DMS114 treated with DMSO at 0.1 percent for 48 hours (cell line): ENCODE measurements at regions not wholly inside any gene's neighbourhood (a gene's known extent, or its start where the extent isn't known, plus 50 kb on each side); places are given as distances from the start of the nearest gene placed in this dataset.

Experiments
- DNase-seq: peaks from one replicate; lab custom pipeline; 2025; ENCODE audit not compliant: unreplicated experiment; lab: John Stamatoyannopoulos, UW

DNA sequence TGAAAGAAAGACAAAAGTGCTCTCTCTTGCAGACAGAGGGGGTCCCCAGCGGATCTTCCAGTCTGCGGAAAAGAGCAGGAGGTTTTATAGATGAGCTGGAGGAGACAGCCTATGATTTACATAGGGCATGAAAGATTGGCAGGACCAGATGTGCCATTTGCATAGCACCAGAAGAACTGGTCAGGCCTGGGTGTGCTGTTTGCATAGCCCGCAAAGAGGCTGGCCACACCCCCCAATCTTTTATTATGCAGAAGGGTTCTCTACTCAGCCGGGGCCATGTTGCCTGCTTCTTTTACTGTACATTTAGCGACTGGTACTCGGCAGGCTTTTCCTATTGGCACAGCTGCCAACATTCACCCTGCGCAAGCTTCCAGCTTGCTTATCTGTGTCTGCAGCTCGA, 317.6 kb downstream of the GALR1 start:
- DNase-seq: no peak

DNA sequence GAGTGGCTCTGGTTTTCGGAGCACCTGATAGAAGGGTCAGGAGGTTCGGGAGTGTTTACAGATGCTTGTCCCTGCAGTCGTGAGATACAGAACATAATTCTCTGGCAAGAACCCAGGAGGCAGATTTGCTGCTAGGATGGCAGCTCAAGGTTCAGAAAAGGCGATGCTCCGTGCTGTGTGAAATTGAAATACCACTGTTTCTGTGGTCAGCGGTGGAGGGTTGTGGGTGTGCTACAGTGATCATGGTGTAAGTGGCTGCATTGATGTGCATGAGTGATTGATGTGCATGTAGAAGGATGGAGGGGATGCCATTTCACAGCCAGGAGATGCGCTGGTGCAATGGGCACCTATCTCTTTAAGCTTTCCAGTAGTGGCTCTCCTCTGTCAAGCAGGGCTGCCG, 322.1 kb downstream of the GALR1 start:
- no peak for DNase-seq

DNA sequence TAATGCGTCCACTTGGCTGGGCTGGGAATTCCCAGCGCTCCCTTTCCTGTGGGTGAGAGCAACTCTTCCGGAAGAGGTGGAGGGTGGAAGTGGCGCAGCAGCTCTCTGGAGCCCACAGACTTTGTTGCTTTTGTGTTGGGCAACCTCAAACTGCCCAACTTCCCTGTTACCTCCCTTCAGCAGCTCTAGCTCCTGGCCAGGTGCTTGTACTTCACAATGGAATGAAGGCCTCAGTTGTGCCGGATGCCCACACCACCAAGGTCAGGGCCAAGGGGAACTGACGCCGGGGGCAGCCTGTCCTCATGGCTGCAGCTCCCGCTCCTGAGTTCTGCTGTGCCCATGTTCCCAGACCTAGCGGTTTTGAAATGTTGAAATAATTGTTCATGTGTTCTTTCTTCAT, 322.9 kb downstream of the GALR1 start:
- DNase-seq: no peak

GRCh38 chr18:77573571-77573970, 323.9 kb downstream of the GALR1 start:
- no peak for DNase-seq

DNA sequence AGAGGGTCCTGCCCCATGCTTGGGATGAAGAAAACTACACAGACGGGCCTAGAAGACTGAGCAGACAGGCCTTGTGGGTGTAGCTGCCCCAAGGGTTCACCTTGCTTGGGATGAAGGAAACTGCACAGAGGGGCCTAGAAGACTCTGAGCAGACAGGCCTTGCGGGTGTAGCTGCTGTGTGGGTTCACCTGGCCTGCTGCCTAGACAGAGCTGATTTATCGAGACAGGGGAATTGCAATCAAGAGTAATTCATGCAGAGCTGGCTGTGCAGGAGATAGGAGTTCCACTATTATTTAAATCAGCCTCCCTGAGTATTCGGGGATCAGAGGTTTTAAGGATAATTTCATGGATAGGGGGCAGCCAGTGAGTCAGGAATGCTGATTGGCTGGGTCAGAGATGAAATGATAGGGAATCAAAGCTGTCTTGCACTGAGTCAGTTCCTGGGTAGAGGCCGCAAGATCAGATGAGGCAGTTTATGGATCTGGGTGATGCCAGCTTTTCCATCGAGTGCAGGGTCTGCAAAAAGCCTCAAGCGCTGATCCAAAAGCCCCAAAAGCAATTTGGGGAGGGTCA, 341.4 kb downstream of the GALR1 start:
- no peak for DNase-seq

DNA sequence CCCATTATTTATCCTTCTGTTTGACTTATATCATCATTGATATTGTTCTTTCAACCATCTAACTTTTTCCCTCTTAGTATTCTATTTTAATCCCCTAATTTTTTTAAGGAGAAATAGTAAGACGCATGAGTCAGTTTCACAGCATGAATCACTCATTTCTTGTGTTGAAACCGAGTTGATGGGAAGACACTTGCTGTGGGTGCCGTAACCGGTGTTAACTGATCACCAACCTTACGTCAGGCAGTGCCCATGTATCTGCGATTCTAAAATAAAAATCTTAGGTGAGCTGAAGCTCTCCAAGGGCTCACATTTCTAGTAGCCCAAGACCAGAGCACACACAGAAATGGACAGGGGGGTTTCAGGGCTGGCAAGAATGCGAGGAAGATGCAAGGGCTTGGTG, 348.1 kb downstream of the GALR1 start:
- no peak for DNase-seq

DNA sequence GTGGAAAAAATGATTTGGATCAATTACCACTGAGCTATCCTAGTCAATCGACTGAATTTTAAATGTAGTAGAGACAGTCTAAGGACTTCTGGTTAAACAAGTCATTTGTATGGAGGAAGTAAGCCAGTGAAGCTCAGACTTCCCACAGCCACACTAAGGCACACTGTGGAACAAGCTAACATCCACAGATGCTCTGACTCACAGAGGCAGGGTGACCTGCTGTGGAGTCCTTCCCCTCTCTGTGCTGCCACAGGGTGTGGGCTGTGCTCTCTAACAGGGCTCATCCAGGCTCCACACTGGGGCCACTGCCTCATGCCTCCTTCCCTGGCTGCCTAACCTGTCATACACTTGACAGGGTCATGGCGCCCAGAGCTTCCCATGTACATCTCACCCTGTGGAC, 351.0 kb downstream of the GALR1 start:
- no peak for DNase-seq

GRCh38 chr18:77601567-77601966, 351.9 kb downstream of the GALR1 start:
- no peak for DNase-seq

GRCh38 chr18:77607087-77607486, 357.4 kb downstream of the GALR1 start:
- no peak for DNase-seq

DNA sequence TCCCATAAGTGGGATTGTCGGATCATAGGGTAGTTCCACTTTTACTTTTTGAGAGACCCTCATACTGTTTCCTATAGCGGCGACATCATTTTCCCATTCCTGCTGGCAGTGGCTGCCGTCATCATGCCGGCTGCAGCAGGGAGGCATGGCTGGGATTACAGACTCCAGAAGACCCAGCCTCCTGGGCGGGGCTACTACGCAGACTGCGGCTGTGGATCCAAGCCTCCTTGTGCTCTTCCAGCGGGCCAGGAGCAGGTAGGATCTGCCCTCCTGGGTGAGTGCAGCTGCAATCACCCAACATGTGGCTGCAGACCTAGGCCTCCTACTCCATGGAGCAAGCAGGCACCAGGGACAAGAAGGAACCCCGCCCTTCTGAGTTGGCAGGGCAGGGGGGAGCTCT, 359.2 kb downstream of the GALR1 start:
- no peak for DNase-seq

GRCh38 chr18:77617694-77618093, 368.0 kb downstream of the GALR1 start:
- DNase-seq: no peak

GRCh38 chr18:77619525-77619924, 369.9 kb downstream of the GALR1 start:
- DNase-seq: no peak

DNA sequence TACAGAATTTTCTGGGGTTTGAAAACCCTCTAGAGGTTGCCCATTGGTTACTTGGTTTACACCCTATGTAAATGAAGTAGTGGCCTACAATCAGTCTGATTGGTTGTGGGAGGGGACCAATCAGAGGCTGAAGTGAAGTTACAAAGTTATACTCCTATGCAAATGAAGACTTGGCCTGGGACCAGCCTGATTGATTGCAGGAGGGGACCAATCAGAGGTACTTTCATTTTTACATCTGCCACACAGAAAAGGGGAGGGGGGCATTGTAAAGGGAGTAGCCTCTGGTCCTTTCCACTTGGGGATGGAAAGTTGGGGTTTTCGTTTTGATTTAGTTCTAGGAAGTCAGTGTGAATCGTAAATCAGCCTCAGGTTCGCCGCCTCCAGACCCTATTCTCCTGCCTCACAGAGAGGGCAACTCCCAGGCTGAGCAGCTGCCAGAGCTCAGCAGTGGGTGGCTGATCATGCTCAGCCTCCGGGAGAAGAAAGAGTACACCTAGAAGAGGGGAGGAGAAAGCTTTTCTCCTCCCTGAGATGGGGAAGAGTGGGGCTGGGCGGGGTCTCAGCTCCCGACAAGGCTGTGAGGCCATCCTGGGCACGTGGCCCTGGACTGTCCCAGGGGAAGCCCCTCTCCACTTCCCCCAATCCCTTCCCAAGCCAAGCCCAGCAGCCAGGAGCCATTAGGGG, 372.5 kb downstream of the GALR1 start:
- no peak for DNase-seq

DNA sequence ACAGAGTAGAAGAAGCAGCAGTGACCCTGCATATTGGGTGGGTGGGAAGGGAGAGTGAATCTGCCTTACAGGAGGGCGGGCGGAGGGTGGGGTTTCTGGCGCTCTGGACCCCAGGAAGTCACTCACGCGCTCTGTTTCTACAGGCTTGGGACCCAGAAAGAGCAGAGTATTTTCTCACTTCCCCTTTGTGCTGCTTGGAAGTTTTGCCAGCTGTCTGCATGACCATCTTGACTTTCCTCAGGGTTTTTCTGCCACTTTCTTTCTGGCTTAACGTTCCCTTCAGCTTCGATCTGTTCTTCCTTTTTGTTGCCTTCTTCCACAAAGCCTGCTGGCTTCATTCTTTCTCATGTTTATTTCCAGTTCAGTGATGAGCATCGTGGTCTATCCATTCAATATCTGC, 383.1 kb downstream of the GALR1 start:
- DNase-seq: no peak

GRCh38 chr18:77634494-77634893, 384.8 kb downstream of the GALR1 start:
- no peak for DNase-seq

GRCh38 chr18:77635451-77635850, 385.8 kb downstream of the GALR1 start:
- DNase-seq: no peak

- no peak for DNase-seq
Observed at GRCh38 chr18:77635858-77636257, 386.2 kb downstream of the GALR1 start.

- DNase-seq: no peak
Observed at GRCh38 chr18:77645170-77645872, 395.7 kb downstream of the GALR1 start.

DNA sequence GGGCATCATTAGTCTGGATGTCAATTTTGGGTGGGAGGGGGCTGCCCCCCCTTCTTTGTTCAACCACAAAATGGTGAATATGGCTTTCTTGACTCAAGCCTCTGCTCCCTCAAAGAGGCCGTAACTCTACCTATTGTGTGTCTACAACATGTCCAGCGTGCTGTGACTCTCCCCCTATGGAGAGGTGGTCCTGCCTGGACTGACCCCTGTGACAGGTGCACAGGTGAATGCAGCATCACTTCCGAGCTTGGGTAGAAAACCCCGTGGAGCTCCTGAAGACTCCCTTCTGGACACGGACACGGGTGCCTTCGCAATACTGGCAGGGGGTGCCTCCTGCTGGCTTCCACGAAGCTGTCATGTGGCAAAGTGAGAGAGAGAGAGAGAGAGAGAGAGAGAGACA, 397.8 kb downstream of the GALR1 start:
- DNase-seq: no peak

- no peak for DNase-seq
Observed at GRCh38 chr18:77648411-77648810, 398.8 kb downstream of the GALR1 start.

DNA sequence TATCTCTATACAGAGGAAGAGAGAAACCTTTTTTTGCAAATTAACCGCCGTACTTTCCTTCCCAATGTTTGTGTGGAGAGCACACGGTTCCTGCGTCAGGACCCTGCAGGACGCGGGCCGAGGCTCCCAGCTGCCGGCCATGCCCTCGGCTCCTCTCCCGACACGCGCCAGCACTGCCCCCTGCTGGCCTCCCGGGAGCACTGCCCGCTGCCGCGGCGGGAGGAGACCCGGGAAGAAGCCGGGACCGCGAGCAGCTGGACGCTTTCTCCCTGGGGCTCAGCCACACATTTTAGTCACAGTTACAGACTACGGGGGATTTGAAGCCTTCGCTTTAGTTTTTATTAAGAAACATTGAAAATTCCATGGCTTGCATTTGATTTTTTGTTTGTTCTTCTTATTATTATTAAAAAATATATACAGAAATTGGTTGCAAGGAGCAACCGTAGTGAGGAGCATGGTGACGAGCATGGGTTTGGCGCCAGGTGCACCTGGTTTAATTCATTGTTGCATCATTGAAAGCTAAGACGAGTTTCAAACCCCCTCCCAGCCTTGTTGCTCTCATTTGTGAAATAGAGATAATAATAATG, 401.2 kb downstream of the GALR1 start:
- peak; percentile 20 for DNase-seq

DNA sequence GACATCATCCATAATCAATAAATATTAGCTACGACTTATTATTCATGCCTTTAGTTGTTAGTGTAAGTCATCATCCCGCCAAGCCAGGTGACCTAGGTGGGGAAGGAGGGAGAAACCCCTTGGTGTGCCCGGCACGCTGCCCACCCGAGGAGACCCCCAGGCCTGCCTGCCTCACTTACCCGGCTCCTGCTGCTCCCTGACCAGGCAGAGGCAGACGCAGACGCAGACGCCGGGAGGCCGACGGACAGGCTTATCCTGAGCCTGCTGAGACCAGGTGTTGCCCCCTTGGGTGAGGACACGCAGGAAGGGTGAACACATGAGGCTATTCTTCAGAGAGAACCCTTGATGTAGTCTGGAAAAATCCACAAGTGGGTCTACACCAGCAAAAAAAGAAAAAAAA, 401.8 kb downstream of the GALR1 start:
- DNase-seq: no peak
